NCI-H2171 treated with DMSO at 0.1 percent for 48 hours (cell line): ENCODE measurements at regions not wholly inside any gene's neighbourhood (a gene's known extent, or its start where the extent isn't known, plus 50 kb on each side); places are given as distances from the start of the nearest gene placed in this dataset.

ENCODE experiments used
- DNase-seq: peaks from one replicate; lab custom pipeline; 2025; lab: John Stamatoyannopoulos, UW

- no peak for DNase-seq
Observed at GRCh38 chr11:27214713-27215112, 148.3 kb downstream of the CCDC34 start.

- DNase-seq, result peak; percentile 82
Observed at GRCh38 chr11:27213232-27213660, 149.8 kb downstream of the CCDC34 start.

GRCh38 chr11:27212248-27212780 is 150.7 kb downstream of the CCDC34 start:
- no peak for DNase-seq

DNA sequence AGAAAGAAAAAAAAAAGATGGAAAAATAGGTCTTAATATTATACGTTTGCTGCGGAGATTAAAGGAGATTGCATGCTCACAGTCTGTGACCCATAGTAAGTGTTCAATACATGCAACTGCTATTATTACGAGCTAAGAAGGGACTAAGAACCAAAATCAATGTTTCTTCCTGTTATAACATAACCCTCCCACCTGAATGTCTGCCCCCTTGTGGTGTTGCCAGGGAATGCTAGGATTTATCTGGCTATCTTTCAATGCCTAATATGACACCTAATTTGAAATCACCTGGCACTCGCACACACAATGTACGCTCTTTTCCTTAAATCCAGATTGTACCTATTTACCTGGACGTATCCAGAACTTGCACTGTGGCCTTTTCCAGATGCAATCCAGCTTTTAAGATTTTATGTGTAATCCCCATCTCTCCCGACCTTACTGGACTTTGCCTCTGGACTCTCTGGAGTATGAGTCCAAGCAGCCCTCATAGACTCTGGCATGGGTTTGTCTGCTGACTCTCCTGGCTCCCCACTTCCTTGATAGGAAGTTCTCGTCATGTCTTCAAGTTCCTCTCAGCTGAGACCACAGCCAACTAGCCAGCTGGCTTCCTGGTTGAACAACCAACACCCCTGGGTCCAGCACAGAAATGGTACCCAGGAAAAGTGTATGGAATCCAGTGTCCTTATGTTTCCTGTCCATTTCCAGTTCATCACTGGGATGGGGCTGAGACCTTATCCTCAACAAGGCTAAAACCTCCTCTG is 151.5 kb downstream of the CCDC34 start:
- no peak for DNase-seq

- no peak for DNase-seq
Observed at GRCh38 chr11:27210531-27210930, 152.5 kb downstream of the CCDC34 start.

DNA sequence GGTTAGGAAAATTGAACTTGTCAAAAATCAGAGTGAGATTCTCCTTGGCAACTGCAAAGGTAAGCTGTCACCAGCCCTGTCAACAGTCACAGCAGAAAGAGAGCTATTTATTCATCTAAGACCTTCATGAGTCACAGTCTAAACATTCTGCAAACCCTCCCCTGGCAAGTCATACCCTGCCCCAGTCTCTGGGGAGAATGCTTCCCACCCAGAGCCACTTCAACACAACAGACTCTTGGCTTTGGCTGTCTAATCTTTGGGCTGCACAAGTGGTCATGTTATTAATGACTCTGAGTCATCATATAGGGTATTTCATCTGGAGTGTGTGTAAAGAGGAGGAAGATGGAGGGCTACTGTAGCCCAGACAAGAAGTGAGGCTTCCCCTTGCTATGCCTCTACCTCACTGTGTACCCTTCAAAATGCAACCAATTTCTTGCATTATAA is 153.4 kb downstream of the CCDC34 start:
- peak; percentile 96 for DNase-seq

DNA sequence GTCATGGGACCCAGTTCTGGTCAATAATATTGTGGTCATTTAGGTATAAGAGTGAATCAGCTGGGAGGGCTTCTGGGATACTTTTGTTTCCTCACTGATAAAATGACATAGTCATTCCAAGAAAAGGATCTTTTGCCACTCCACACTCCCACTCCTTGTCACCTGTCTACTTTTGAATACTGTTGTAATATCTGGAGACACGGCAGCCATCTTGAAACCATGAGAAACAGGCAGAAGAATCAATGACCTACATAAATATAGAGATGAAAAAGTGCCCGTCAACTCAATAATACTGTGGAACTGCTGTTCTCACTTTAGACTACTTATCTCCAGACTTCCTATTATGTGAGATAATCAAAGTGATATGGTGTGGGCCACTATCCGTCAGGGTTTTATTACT is 154.2 kb downstream of the CCDC34 start:
- no peak for DNase-seq

- DNase-seq, result no peak
Observed at GRCh38 chr11:27207025-27207650, 155.9 kb downstream of the CCDC34 start.

DNA sequence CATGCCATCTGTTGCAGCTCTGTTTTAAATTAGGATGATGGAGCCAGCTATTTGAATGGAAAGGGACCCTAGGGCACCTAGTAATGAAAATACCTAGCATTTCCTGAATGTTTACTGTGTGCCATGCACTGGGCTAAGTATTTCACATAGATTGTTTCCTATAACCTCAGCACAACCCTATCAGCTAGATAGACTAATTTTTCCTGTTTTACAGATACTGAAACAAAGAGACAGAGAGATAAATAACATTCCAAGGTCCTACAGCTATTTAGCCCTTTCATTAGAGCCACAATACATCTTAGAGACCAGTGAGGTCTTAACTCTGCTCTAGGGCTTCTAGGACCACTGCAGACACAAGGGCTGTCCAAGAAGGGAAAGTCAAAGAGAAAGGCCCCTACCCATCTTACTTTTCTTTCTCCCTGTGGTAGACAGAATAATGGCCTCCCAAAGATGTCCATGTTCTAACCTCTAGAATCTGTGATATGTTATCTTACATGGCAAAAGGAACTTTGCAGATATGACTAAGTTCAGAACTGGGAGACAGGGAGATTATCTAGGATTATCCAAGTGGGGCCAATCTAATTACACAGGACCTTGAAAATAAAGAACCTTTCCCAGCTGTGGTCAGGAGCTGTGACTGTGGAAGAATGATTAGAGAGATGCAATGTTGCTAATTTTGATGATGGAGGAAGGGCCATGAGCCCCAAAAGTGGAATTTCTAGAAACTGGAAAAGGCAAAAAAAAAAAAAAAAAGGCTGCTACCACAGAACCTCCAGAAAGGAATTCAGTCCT is 157.0 kb downstream of the CCDC34 start:
- peak; percentile 38 for DNase-seq

DNA sequence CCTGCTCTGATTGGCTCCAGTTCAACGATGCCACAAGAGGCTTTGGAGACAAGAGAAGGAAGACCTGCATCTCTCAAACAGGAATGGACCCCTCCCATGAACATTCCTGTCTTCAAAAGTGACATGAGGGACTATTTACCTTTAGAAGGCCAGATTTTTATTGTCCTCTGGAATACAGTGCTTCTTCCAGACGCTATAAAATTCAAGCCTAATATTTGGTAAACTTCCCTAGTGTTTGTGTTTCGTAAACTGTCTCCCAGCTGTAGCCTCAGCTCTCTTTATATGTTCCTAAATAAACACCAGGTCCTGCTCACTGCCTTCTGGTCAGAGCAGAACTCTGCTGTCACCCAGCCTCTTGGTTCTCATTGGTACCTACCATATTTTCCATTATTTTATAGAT is 157.8 kb downstream of the CCDC34 start:
- DNase-seq, result peak; percentile 45

- no peak for DNase-seq
Observed at GRCh38 chr11:27204529-27204928, 158.5 kb downstream of the CCDC34 start.

DNA sequence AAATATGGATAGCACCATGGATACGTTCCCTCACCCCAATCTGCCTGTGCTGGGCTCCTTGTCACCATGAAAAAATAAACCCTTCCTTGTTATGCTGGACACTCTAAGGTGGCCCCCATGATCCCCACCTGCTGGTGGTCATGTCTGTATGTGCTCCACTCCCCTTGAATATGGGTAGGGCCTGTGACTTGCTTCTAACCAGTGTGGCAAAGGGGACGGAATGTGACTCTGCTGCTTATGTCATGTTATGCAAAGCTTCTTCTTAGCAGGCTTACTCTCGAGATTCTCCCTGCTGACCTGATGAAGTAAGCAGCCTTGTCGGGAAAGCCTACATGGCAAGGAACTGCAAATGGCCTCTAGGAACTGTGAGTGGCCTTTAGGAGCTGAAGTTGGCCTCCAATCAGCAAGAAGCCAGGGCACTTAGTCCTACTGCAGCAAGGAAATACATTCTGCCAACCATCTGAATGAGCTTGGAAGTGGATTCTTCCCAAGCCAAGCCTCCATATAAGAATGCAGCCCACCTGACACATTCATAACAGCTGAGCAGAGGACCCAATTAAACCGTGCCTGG is 159.9 kb downstream of the CCDC34 start:
- no peak for DNase-seq

- DNase-seq, result peak; percentile 95
Observed at GRCh38 chr11:27201454-27202302, 161.1 kb downstream of the BBOX1 start.

DNA sequence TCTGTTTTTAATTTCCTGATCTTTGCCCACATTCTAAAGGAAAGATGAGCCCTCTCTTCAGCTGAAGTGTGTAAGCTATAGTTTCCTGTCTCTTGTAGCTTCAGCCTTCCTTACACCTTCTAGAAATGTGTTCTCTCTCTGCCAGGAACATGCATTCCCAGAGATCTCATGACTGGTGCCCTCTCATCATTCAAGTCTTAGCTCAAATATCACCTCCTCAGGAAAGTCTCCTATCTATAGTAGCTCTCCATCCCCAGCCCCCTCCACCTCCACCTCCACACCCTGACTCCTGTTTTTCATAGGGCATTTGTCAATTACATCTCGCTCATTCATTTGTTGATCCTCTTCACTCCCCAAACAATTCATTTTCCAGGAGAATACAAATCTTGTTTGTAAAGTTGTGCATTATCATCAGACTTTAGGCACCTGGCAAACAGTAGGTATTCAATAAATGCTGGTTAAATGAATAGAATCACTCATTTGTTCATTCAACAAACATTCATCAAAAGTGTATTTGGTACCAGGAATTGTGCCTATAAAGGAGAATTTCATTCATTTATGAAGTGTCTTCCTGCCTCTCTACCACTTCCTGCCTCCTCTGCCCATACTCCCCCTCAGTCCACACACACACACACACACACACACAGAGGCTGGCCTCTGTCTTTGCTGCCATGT is 160.3 kb downstream of the BBOX1 start:
- no peak for DNase-seq

DNA sequence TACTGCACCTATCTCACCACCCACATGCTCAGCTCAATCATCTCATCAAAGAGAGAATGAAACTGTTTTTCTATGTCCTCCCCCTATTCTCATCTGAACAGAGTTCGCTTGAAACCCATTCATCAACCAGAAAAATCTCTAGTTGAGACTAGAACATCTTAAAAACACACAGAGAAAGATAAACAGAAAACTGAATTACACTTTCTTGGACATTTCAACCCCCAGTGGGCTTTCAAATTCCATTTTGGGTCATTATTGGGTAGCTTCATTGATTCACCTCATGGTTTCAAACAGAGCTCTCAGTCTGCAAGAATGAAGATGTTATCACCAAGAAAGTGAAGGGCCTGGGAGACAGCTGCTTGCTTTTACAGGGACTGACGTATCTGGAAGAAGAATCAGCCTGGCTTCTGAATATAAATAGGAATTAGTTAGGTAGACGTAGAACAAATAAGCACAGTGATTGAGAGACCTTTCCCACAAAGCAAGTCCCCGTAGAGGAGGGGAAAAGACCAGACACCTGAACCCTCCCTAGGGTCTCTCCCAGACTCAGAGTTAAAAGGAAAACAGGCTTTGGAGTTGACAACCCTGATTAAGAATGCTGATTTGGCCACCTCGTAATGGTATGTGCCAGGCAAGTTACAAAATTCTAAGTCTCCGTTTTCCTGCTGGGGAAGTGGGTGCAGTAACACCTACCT is 155.7 kb downstream of the BBOX1 start:
- peak; percentile 53 for DNase-seq

DNA sequence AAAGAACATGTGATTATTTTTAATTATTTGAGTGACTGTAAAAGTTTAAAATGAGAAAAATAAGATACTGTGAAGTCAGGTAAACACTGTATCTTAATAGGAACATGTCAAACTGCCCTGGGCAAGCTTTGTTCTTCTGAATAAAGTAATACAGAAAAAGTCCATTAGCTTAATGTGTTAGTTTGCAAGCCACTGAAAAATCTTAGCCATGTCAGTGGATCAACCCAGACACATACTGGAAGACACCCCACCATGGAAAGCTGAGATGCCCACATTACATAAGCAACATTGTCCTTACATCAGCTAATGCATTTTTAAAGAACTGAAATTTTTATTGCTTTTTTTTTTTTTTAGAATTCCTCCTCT is 155.2 kb downstream of the BBOX1 start:
- no peak for DNase-seq

DNA sequence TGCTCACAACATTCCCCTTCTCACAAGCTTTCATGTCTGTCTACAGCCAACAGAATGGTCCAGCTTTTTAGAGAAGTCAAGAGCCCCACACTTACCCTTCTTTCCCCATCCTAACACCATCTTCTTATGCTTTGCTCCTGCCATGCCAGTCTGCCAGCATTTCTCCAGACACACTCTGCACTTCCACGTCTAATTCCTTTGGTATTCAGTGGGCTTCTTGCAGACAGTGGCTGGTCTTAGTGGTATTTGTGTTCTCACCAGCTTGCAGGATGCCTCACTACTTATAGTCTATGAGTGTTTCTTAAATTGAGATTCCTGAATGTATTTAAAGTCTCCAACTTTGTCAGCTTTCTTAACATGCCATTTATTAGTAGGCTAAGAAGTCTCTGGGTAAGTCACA is 154.4 kb downstream of the BBOX1 start:
- no peak for DNase-seq

GRCh38 chr11:27193434-27194225 is 153.0 kb downstream of the BBOX1 start:
- no peak for DNase-seq

GRCh38 chr11:27192184-27192583 is 151.6 kb downstream of the BBOX1 start:
- DNase-seq, result no peak
